GM13976 (cell line): ENCODE measurements at regions not wholly inside any gene's neighbourhood (a gene's known extent, or its start where the extent isn't known, plus 50 kb on each side); places are given as distances from the start of the nearest gene placed in this dataset.
"Not testable (repeated sequence)": the region's sequence is repeated elsewhere in the genome, so short reads cannot be mapped to it uniquely, and the experiment has no call there.

Source experiments
- DNase-seq: peaks from one replicate; pipeline ENCODE4 v3.0.0; 2012; ENCODE audit warnings: low spot score
- CTCF ChIP-seq: IDR thresholded peaks from 2 replicates; pipeline ENCODE4 v1.5.1; 2012; ENCODE audit warnings: borderline replicate concordance, mild to moderate bottlenecking; ENCODE audit not compliant: insufficient read depth; ENCODE audit errors: extremely low read depth, missing control alignments, control extremely low read depth
- in situ Hi-C: fragments of 300-500 bp; cut with MboI; formaldehyde crosslinking; loops from one replicate; pipeline ENCODE4 v1.12.0; 2022; ENCODE audit warnings: low sequenced_read_pairs, mixed read lengths, inconsistent platforms; ENCODE audit not compliant: unreplicated experiment

- DNase-seq, result no peak
- TF ChIP-seq CTCF, result no peak
- in situ Hi-C loops, result no loop called here
Observed at GRCh38 chr6:144437105-144437504, 152.0 kb downstream of the UTRN start.

DNA sequence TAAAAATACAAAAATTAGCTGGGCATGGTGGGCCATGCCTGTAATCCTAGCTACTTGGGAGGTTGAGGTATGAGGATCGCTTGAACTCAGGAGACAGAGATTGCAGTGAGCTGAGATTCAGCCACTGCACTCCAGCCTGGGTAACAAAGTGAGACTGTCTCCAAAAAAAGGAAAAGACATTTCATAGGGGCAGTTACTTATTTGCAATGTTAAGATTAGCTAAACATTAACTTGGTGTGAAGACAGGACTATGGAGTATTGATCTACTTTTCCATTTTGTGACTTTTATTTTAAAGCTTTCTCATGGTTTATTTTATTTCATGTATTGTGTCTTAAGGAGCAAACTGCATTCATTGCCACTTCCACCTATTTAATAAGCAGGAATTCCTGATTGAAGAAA lies 153.0 kb downstream of the UTRN start:
- in situ Hi-C loops, result no loop called here
- no peak for TF ChIP-seq CTCF
- DNase-seq, result no peak

DNA sequence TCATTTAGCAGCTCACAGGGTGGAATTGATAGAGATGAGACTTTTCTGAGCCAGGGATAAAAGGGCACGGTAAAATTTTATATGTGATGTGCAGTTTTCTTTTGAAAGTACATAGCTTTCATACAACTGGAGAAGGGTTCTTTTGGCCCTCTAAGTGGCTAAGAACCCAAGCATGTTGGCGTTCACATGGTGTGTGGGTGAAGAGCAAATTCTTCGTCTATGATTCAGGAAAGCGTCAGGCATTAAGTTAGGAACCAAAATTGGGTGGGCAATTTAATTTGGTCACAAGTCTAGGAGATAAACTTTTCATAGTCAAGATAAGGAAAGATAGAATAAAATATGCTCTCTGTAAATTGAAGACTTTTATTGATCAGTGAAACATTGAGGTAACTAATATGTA lies 153.9 kb downstream of the UTRN start:
- DNase-seq, result no peak
- in situ Hi-C loops, result no loop called here
- TF ChIP-seq CTCF, result no peak

DNA sequence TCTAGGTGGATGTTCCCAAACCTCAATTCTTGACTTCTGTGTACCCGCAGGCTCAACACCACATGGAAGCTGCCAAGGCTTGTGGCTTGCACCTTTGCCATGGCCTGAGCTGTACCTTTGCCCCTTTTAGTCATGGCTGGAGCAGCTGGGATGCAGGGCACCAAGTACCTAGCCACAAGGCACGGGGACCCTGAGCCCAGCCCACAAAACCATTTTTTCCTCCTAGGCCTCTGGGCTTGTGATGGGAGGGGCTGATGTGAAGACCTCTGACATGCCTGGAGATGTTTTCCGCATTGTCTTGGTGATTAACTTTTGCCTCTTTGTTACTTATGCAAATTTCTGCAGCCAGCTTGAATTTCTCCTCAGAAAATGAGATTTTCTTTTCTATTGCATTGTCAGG lies 156.7 kb downstream of the UTRN start:
- in situ Hi-C loops, result not testable (repeated sequence)

DNA sequence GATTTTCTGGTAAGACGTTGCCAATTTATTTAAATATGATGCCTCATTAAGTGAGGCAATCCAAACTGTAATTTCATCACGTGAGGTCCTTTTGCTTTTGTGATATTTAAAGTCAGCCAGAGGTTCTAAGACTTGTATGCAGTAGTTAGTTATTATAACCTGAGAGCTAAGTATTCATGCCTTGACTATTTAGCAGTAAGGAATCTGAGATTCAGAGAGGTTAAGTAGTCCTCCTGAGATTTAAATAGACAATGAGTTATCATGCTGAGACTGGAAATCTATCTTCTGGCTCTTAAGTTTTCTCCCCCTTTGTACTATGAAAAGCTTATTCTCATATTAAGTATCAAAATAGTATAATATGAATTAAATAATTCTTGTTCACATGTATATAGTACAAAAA lies 158.0 kb downstream of the UTRN start:
- no peak for TF ChIP-seq CTCF
- in situ Hi-C loops, result no loop called here
- no peak for DNase-seq

More for the DNA sequence above, 156.7 kb downstream of the UTRN start:
- DNase-seq, result not testable (repeated sequence)

DNA sequence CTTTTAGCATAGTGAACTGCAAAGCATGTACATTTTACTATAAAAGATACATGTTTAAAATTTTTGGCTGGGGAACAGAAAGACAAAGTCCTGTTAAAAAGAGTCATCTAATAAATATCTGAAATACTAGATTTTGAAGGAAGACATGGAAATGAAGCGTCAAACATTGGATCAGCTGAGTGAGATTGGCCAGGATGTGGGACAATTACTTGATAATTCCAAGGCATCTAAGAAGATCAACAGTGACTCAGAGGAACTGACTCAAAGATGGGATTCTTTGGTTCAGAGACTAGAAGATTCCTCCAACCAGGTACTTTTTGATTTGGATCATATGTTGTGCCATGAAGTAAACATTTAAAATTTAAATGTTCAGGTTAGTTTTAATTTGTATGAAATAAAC lies 162.3 kb downstream of the UTRN start:
- no peak for TF ChIP-seq CTCF
- no peak for DNase-seq
- in situ Hi-C loops, result no loop called here

GRCh38 chr6:144449218-144449617 lies 164.1 kb downstream of the UTRN start:
- in situ Hi-C loops, result no loop called here

More at GRCh38 chr6:144449218-144449617, 164.1 kb downstream of the UTRN start:
- TF ChIP-seq CTCF, result no peak
- DNase-seq, result no peak
